ENCODE measurements at regions not wholly inside any gene's neighbourhood (a gene's known extent, or its start where the extent isn't known, plus 50 kb on each side); places are given as distances from the start of the nearest gene placed in this dataset.

DNA sequence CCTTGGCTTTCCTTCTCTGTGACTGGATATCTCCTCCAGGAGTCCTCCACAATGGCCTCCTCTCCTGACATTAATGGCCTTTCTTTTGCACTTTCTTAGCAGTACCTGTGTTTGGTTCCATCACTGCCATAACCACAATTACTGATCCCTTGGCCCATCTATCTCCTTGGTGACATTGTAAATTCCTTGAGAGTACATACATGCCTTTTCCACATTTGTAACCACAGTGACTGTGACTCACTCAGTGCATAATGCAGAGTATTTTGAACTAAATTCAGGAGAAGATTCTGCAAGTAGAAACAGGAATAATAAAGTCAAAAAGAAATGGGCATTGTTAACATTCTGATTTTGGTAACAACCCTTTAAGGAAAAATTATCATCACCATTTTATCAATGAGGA is 197.2 kb upstream of the SOX4 start:
- no peak for TF ChIP-seq GATA3 (IDR thresholded peaks at IDR 0.05; ENCODE audit: low read depth, low read length)
- TF ChIP-seq GATA2 (IDR thresholded peaks at IDR 0.05; ENCODE audit: low read depth, low read length), result no peak

Measured in SH-SY5Y (cell line).